Peyer's patch (tissue), 4 donors: ENCODE measurements at regions not wholly inside any gene's neighbourhood (a gene's known extent, or its start where the extent isn't known, plus 50 kb on each side); places are given as distances from the start of the nearest gene placed in this dataset.

ENCODE experiments used
- POLR2A ChIP-seq, 2 donors: fragments of 450-650 bp; IDR thresholded peaks; one replicate each; pipeline ENCODE4 v1.5.1; 2017; ENCODE audit warnings: antibody characterized with exemption in 2 of 2, mild to moderate bottlenecking in 2 of 2, moderate library complexity in 2 of 2
- TF ChIP-seq, protein P1 (sequence below), 6 experiments: fragments of 450-650 bp in 4 of 6; fragments of 200-600 bp in 2 of 6; sonication (generic) in 1 of 6; IDR thresholded peaks; one replicate each; pipeline ENCODE4 v1.5.1; 2017 to 2019; ENCODE audit warnings: antibody characterized with exemption in 6 of 6, mild to moderate bottlenecking in 3 of 6, moderate library complexity in 1 of 6

- TF ChIP-seq, protein P1, sequence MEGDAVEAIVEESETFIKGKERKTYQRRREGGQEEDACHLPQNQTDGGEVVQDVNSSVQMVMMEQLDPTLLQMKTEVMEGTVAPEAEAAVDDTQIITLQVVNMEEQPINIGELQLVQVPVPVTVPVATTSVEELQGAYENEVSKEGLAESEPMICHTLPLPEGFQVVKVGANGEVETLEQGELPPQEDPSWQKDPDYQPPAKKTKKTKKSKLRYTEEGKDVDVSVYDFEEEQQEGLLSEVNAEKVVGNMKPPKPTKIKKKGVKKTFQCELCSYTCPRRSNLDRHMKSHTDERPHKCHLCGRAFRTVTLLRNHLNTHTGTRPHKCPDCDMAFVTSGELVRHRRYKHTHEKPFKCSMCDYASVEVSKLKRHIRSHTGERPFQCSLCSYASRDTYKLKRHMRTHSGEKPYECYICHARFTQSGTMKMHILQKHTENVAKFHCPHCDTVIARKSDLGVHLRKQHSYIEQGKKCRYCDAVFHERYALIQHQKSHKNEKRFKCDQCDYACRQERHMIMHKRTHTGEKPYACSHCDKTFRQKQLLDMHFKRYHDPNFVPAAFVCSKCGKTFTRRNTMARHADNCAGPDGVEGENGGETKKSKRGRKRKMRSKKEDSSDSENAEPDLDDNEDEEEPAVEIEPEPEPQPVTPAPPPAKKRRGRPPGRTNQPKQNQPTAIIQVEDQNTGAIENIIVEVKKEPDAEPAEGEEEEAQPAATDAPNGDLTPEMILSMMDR (IDR thresholded peaks at IDR 0.05) = no peak
- no peak for TF ChIP-seq POLR2A (IDR thresholded peaks at IDR 0.05)
Measured at GRCh38 chr5:105878402-105878801, 1792.3 kb downstream of the EFNA5 start.
